22Rv1 (cell line): ENCODE measurements at regions not wholly inside any gene's neighbourhood (a gene's known extent, or its start where the extent isn't known, plus 50 kb on each side); places are given as distances from the start of the nearest gene placed in this dataset.

Experiments
- ZFX ChIP-seq: fragments of 450-650 bp; IDR thresholded peaks from 2 replicates; pipeline ENCODE4 v1.6.1; 2017; ENCODE audit warnings: antibody characterized with exemption, borderline replicate concordance
- TF ChIP-seq, protein P1 (sequence below): fragments of 450-650 bp; IDR thresholded peaks from 2 replicates; pipeline ENCODE4 v1.5.1; 2017; ENCODE audit warnings: mild to moderate bottlenecking

DNA sequence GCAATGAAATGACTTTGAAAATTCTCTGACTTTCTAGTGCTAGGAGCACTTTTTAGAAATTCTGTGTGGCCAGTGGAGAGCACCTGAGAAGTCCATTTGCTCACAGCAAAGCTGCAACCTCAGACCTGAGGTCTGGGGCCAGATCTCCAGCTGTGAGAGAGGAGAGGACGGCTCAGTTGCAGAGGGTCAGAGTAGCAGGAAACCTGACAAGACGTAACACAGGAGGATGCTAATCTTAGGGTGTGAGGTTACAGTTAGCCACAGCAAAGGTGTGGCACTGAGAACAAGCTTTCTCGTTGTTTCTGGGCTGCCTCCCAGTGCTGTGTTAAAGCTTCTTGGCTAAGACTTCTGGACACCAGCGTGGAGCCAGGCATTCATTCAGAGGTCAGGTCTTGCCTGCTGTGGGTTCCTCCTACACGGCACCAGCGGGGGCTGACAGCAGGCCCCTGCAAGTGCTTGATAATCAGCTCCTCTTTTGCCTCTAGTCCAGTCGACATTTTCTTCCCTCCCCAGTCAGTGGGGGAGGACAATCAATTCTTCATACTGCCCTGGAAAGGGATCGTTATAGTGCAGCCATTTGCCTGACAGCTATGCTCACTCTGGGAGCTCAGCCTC is 435.4 kb upstream of the DPP6 start:
- no peak for TF ChIP-seq ZFX
- TF ChIP-seq, protein P1, sequence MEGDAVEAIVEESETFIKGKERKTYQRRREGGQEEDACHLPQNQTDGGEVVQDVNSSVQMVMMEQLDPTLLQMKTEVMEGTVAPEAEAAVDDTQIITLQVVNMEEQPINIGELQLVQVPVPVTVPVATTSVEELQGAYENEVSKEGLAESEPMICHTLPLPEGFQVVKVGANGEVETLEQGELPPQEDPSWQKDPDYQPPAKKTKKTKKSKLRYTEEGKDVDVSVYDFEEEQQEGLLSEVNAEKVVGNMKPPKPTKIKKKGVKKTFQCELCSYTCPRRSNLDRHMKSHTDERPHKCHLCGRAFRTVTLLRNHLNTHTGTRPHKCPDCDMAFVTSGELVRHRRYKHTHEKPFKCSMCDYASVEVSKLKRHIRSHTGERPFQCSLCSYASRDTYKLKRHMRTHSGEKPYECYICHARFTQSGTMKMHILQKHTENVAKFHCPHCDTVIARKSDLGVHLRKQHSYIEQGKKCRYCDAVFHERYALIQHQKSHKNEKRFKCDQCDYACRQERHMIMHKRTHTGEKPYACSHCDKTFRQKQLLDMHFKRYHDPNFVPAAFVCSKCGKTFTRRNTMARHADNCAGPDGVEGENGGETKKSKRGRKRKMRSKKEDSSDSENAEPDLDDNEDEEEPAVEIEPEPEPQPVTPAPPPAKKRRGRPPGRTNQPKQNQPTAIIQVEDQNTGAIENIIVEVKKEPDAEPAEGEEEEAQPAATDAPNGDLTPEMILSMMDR, result no peak
